Neural progenitor cell (in vitro differentiated cells): ENCODE measurements at regions not wholly inside any gene's neighbourhood (a gene's known extent, or its start where the extent isn't known, plus 50 kb on each side); places are given as distances from the start of the nearest gene placed in this dataset.

Source experiments
- DNase-seq: peaks from one replicate; pipeline ENCODE4 v3.0.0-alpha.2; 2016; ENCODE audit warnings: low spot score
- H2AFZ ChIP-seq: fragments of 200-600 bp; sonication (generic); replicated peaks from 2 replicates; pipeline ENCODE4 v1.6.1; 2016; ENCODE audit warnings: antibody characterized with exemption
- H3F3A ChIP-seq: fragments of 200-600 bp; sonication (generic); 2 replicates; pipeline ENCODE4 v1.6.1; 2016; ENCODE audit warnings: antibody characterized with exemption, low read depth
- H3K27ac ChIP-seq: fragments of 200-600 bp; sonication (generic); 2 replicates; pipeline ENCODE4 v1.5.1; 2016; ENCODE audit warnings: mild to moderate bottlenecking
- H3K27me3 ChIP-seq: fragments of 200-600 bp; sonication (generic); 2 replicates; pipeline ENCODE4 v1.6.1; 2016; ENCODE audit warnings: mild to moderate bottlenecking, moderate library complexity
- H3K36me3 ChIP-seq: fragments of 200-600 bp; sonication (generic); 2 replicates; pipeline ENCODE4 v1.5.1; 2016
- H3K4me1 ChIP-seq: fragments of 200-600 bp; sonication (generic); 2 replicates; pipeline ENCODE4 v1.6.1; 2016; ENCODE audit warnings: mixed run types
- H3K4me2 ChIP-seq: fragments of 200-600 bp; sonication (generic); 2 replicates; pipeline ENCODE4 v1.6.1; 2016
- H3K4me3 ChIP-seq: fragments of 200-600 bp; sonication (generic); 2 replicates; pipeline ENCODE4 v1.5.1; 2016
- H3K79me2 ChIP-seq: fragments of 200-600 bp; sonication (generic); 2 replicates; pipeline ENCODE4 v1.6.1; 2016; ENCODE audit warnings: low read depth
- H3K9ac ChIP-seq: fragments of 200-600 bp; sonication (generic); 2 replicates; pipeline ENCODE4 v1.6.1; 2016
- H3K9me3 ChIP-seq: fragments of 200-600 bp; sonication (generic); 2 replicates; pipeline ENCODE4 v1.5.1; 2016; ENCODE audit warnings: low read depth
- H4K20me1 ChIP-seq: fragments of 200-600 bp; sonication (generic); 2 replicates; pipeline ENCODE4 v1.6.1; 2016; ENCODE audit warnings: low read depth
- H3K27ac Mint-ChIP-seq: 3 replicates; pipeline ENCODE4 v1.8.0; 2021; ENCODE audit warnings: mixed read lengths
- H3K27me3 Mint-ChIP-seq: 2 replicates; pipeline ENCODE4 v1.8.0; 2022; ENCODE audit warnings: low read depth, mild to moderate bottlenecking, inconsistent platforms, moderate library complexity, mixed read lengths; ENCODE audit not compliant: insufficient read depth
- H3K36me3 Mint-ChIP-seq: 3 replicates; pipeline ENCODE4 v1.8.0; 2021; ENCODE audit warnings: mixed read lengths
- H3K4me1 Mint-ChIP-seq: 3 replicates; pipeline ENCODE4 v1.8.0; 2021; ENCODE audit warnings: mixed read lengths
- H3K4me3 Mint-ChIP-seq: 3 replicates; pipeline ENCODE4 v1.8.0; 2021; ENCODE audit warnings: mild to moderate bottlenecking, moderate library complexity, mixed read lengths
- H3K9me3 Mint-ChIP-seq: 3 replicates; pipeline ENCODE4 v1.8.0; 2020; ENCODE audit warnings: mixed read lengths
- CTCF ChIP-seq: fragments of 200-600 bp; sonication (generic); IDR thresholded peaks from 2 replicates; pipeline ENCODE4 v1.5.1; 2017; ENCODE audit warnings: antibody characterized with exemption, mild to moderate bottlenecking
- EZH2 ChIP-seq: fragments of 200-600 bp; sonication (generic); IDR thresholded peaks from 2 replicates; pipeline ENCODE4 v1.6.1; 2017; ENCODE audit warnings: antibody characterized with exemption, mild to moderate bottlenecking, moderate library complexity
- EZH2phosphoT487 ChIP-seq: fragments of 200-600 bp; sonication (generic); IDR thresholded peaks from 2 replicates; pipeline ENCODE4 v1.6.1; 2017; ENCODE audit warnings: antibody characterized with exemption

GRCh38 chr16:75921281-75921680, 195.0 kb upstream of the CPHXL start:
- no peaks in the 10 kb centered on the region for H3K27me3 Mint-ChIP-seq

GRCh38 chr16:75922250-75922649, 196.0 kb upstream of the CPHXL start:
- H3K27ac ChIP-seq = no peak overlapping the region
- no peaks in the 10 kb centered on the region for H3K36me3 ChIP-seq
- H3K4me3 ChIP-seq = no peak overlapping the region
- Mint-ChIP-seq H3K27ac (no peak overlapping the region), H3K27me3 (no peaks in the 10 kb centered on the region), H3K4me3 (no peak overlapping the region), H3K4me1 (no peaks in the 10 kb centered on the region), H3K9me3 (no peaks in the 10 kb centered on the region), H3K36me3 (no peaks in the 10 kb centered on the region)
- peaks cover 46% of the 10 kb centered on the region for H3K27me3 ChIP-seq
- DNase-seq = no peak
- H2AFZ ChIP-seq = no peak overlapping the region
- no peaks in the 10 kb centered on the region for H3F3A ChIP-seq
- H3K9me3 ChIP-seq = no peaks in the 10 kb centered on the region
- no peak overlapping the region for H3K9ac ChIP-seq
- peaks cover under 1% of the 10 kb centered on the region for H3K4me1 ChIP-seq
- no peaks in the 10 kb centered on the region for H3K79me2 ChIP-seq
- no peak for TF ChIP-seq EZH2
- H3K4me2 ChIP-seq = no peak overlapping the region
- no peaks in the 10 kb centered on the region for H4K20me1 ChIP-seq

More at GRCh38 chr16:75921281-75921680, 195.0 kb upstream of the CPHXL start:
- H4K20me1 ChIP-seq = no peaks in the 10 kb centered on the region
- no peaks in the 10 kb centered on the region for H3K9me3 ChIP-seq
- no peaks in the 10 kb centered on the region for H3K36me3 ChIP-seq
- H3K9ac ChIP-seq = no peak overlapping the region
- no peaks in the 10 kb centered on the region for H3K36me3 Mint-ChIP-seq
- no peaks in the 10 kb centered on the region for H3F3A ChIP-seq
- H3K4me3 Mint-ChIP-seq = no peak overlapping the region
- DNase-seq = no peak
- no peak overlapping the region for H3K4me3 ChIP-seq
- H3K4me1 ChIP-seq = no peaks in the 10 kb centered on the region
- no peak overlapping the region for H2AFZ ChIP-seq
- H3K79me2 ChIP-seq = no peaks in the 10 kb centered on the region
- no peak overlapping the region for H3K27ac ChIP-seq
- peaks cover 36% of the 10 kb centered on the region for H3K27me3 ChIP-seq
- H3K27ac Mint-ChIP-seq = no peak overlapping the region
- H3K4me2 ChIP-seq = no peak overlapping the region
- peaks cover under 1% of the 10 kb centered on the region for H3K4me1 Mint-ChIP-seq
- no peaks in the 10 kb centered on the region for H3K9me3 Mint-ChIP-seq
- TF ChIP-seq EZH2phosphoT487 (no peak), CTCF (no peak), EZH2 (no peak)

- no peaks in the 10 kb centered on the region for H3K79me2 ChIP-seq
- Mint-ChIP-seq H3K9me3 (no peaks in the 10 kb centered on the region), H3K4me3 (no peak overlapping the region), H3K4me1 (peaks cover 3% of the 10 kb centered on the region), H3K36me3 (no peaks in the 10 kb centered on the region), H3K27me3 (no peaks in the 10 kb centered on the region), H3K27ac (no peak overlapping the region)
- H4K20me1 ChIP-seq = no peaks in the 10 kb centered on the region
- no peak overlapping the region for H3K4me2 ChIP-seq
- no peaks in the 10 kb centered on the region for H3K9me3 ChIP-seq
- H3K4me3 ChIP-seq = no peak overlapping the region
- no peak overlapping the region for H3K27ac ChIP-seq
- H3K4me1 ChIP-seq = peaks cover 4% of the 10 kb centered on the region
- no peak for DNase-seq
- no peak for TF ChIP-seq CTCF
- no peak for TF ChIP-seq EZH2phosphoT487
- TF ChIP-seq EZH2 = no peak
- H3K27me3 ChIP-seq = peaks cover 67% of the 10 kb centered on the region
- H3K9ac ChIP-seq = no peak overlapping the region
- no peaks in the 10 kb centered on the region for H3F3A ChIP-seq
- no peaks in the 10 kb centered on the region for H3K36me3 ChIP-seq
- no peak overlapping the region for H2AFZ ChIP-seq
Observed at GRCh38 chr16:75924397-75924796, 198.1 kb upstream of the CPHXL start.

- no peak overlapping the region for H3K4me3 Mint-ChIP-seq
- Histone ChIP-seq H3K27ac (no peak overlapping the region), H2AFZ (no peak overlapping the region), H3K4me2 (no peak overlapping the region), H3K4me3 (no peak overlapping the region), H3K4me1 (peaks cover 4% of the 10 kb centered on the region), H3K27me3 (peaks cover 100% of the 10 kb centered on the region), H3K36me3 (no peaks in the 10 kb centered on the region), H3K9me3 (no peaks in the 10 kb centered on the region), H3F3A (no peaks in the 10 kb centered on the region), H3K9ac (no peak overlapping the region), H4K20me1 (no peaks in the 10 kb centered on the region), H3K79me2 (no peaks in the 10 kb centered on the region)
- no peaks in the 10 kb centered on the region for H3K36me3 Mint-ChIP-seq
- TF ChIP-seq CTCF = no peak
- TF ChIP-seq EZH2phosphoT487 = no peak
- TF ChIP-seq EZH2 = no peak
- H3K9me3 Mint-ChIP-seq = peaks cover 3% of the 10 kb centered on the region
- H3K4me1 Mint-ChIP-seq = peaks cover 3% of the 10 kb centered on the region
- H3K27me3 Mint-ChIP-seq = no peaks in the 10 kb centered on the region
- no peak for DNase-seq
- no peak overlapping the region for H3K27ac Mint-ChIP-seq
Observed at GRCh38 chr16:75927810-75928209, 201.5 kb upstream of the CPHXL start.
